K562 (cell line): ENCODE measurements at regions not wholly inside any gene's neighbourhood (a gene's known extent, or its start where the extent isn't known, plus 50 kb on each side); places are given as distances from the start of the nearest gene placed in this dataset.

Experiments used
- ATF6 ChIP-seq: sonication (generic); formaldehyde crosslinking; IDR thresholded peaks from 2 replicates; pipeline ENCODE4 v1.4.0; 2020; ENCODE audit warnings: mild to moderate bottlenecking, missing genetic modification reagents
- CBX3 ChIP-seq, 2 experiments: IDR thresholded peaks; 1 replicate in 1 of 2; 2 replicates in 1 of 2; pipeline ENCODE4 v1.6.1; 2012; ENCODE audit warnings: inconsistent platforms in 2 of 2, low read length in 2 of 2, borderline replicate concordance in 1 of 2, control low read depth in 1 of 2
- CXXC5 ChIP-seq: fragments of 250-450 bp; sonication (Bioruptor Pico); IDR thresholded peaks from 2 replicates; pipeline ENCODE4 v1.8.0; 2022; ENCODE audit warnings: inconsistent platforms, mild to moderate bottlenecking, moderate library complexity
- DMBX1 ChIP-seq: fragments of 250-450 bp; sonication (Bioruptor Pico); IDR thresholded peaks from 2 replicates; pipeline ENCODE4 v1.8.0; 2022; ENCODE audit warnings: inconsistent platforms, mild to moderate bottlenecking, moderate library complexity, borderline replicate concordance
- ESRRB ChIP-seq: fragments of 250-450 bp; sonication (Bioruptor Pico); IDR thresholded peaks from 2 replicates; pipeline ENCODE4 v1.5.0; 2020; ENCODE audit warnings: mild to moderate bottlenecking, moderate library complexity, borderline replicate concordance
- FIP1L1 ChIP-seq: fragments of 200-400 bp; formaldehyde crosslinking; IDR thresholded peaks from 2 replicates; pipeline ENCODE4 v1.6.1; 2018; ENCODE audit warnings: mild to moderate bottlenecking, low read depth, low read length; ENCODE audit not compliant: poor library complexity, severe bottlenecking
- GABPA ChIP-seq: fragments of 200-800 bp; sonication (Bioruptor generic); conservative IDR thresholded peaks from 2 replicates; pipeline ENCODE4 v1.6.1; 2016; ENCODE audit warnings: low read depth, missing genetic modification characterization, missing compliant biosample characterization
- GATA2 ChIP-seq: sonication (generic); formaldehyde crosslinking; IDR thresholded peaks from 2 replicates; pipeline ENCODE4 v1.4.0; 2020; ENCODE audit warnings: mild to moderate bottlenecking, missing genetic modification reagents
- HEY1 ChIP-seq: fragments of 250-450 bp; sonication (Bioruptor Pico); IDR thresholded peaks from 2 replicates; pipeline ENCODE4 v1.5.0; 2020; ENCODE audit warnings: mild to moderate bottlenecking, moderate library complexity, borderline replicate concordance
- HMBOX1 ChIP-seq: sonication (generic); IDR thresholded peaks from 2 replicates; pipeline ENCODE4 v1.6.1; 2016
- KAT7 ChIP-seq: sonication (generic); formaldehyde crosslinking; IDR thresholded peaks from 2 replicates; pipeline ENCODE4 v1.8.0; 2022; ENCODE audit warnings: missing genetic modification reagents, mild to moderate bottlenecking, borderline replicate concordance
- KHSRP ChIP-seq: fragments of 450-650 bp; IDR thresholded peaks from 2 replicates; pipeline ENCODE4 v1.6.1; 2017
- MAFK ChIP-seq: IDR thresholded peaks from 2 replicates; pipeline ENCODE4 v1.6.1; 2011; ENCODE audit warnings: low read length, improper control_type of control experiment
- MAZ ChIP-seq, 2 experiments: fragments of 450-650 bp in 1 of 2; sonication (generic) in 1 of 2; formaldehyde crosslinking; IDR thresholded peaks in 1 of 2; conservative IDR thresholded peaks in 1 of 2; 2 replicates each; pipeline versions ENCODE4 v1.4.0 to v1.5.0; 2020; ENCODE audit warnings: mild to moderate bottlenecking in 1 of 2, missing genetic modification reagents in 1 of 2
- NFE2 ChIP-seq: IDR thresholded peaks from 2 replicates; pipeline ENCODE4 v1.6.1; 2014; ENCODE audit warnings: antibody characterized with exemption, low read depth
- NFXL1 ChIP-seq: fragments of 450-650 bp; formaldehyde crosslinking; IDR thresholded peaks from 2 replicates; pipeline ENCODE4 v1.4.0; 2021; ENCODE audit warnings: mild to moderate bottlenecking
- OTX1 ChIP-seq: fragments of 450-650 bp; formaldehyde crosslinking; IDR thresholded peaks from 2 replicates; pipeline ENCODE4 v1.4.0; 2022; ENCODE audit warnings: mild to moderate bottlenecking
- PHB ChIP-seq: fragments of 250-450 bp; sonication (Bioruptor Pico); IDR thresholded peaks from 2 replicates; pipeline ENCODE4 v1.5.0; 2021
- SREBF1 ChIP-seq: fragments of 150-350 bp; IDR thresholded peaks from 2 replicates; pipeline ENCODE4 v1.6.1; 2014; ENCODE audit warnings: antibody characterized with exemption, low read depth, low read length, borderline replicate concordance
- TEAD4 ChIP-seq, 2 experiments: sonication (generic) in 1 of 2; formaldehyde crosslinking in 1 of 2; IDR thresholded peaks; 2 replicates each; pipeline versions ENCODE4 v1.6.1 to v1.8.0; 2012 to 2022; ENCODE audit warnings: borderline replicate concordance in 1 of 2, inconsistent platforms in 1 of 2, low read length in 1 of 2, mild to moderate bottlenecking in 1 of 2, missing genetic modification reagents in 1 of 2
- ZNF12 ChIP-seq: sonication (generic); formaldehyde crosslinking; IDR thresholded peaks from 2 replicates; pipeline ENCODE4 v1.4.0; 2020; ENCODE audit warnings: mild to moderate bottlenecking, missing genetic modification reagents
- ZNF239 ChIP-seq: fragments of 250-450 bp; sonication (Bioruptor Pico); IDR thresholded peaks from 2 replicates; pipeline ENCODE4 v1.4.0; 2020; ENCODE audit warnings: mild to moderate bottlenecking
- ZNF384 ChIP-seq: IDR thresholded peaks from 2 replicates; pipeline ENCODE4 v1.6.1; 2012; ENCODE audit warnings: low read depth, low read length, improper control_type of control experiment
- ZSCAN32 ChIP-seq: fragments of 450-650 bp; formaldehyde crosslinking; IDR thresholded peaks from 2 replicates; pipeline ENCODE4 v1.4.0; 2020; ENCODE audit warnings: mild to moderate bottlenecking, moderate library complexity
- TF ChIP-seq, protein P1 (sequence below): sonication (generic); formaldehyde crosslinking; IDR thresholded peaks from 2 replicates; pipeline ENCODE4 v1.8.1; 2023; ENCODE audit warnings: mild to moderate bottlenecking, missing genetic modification reagents

DNA sequence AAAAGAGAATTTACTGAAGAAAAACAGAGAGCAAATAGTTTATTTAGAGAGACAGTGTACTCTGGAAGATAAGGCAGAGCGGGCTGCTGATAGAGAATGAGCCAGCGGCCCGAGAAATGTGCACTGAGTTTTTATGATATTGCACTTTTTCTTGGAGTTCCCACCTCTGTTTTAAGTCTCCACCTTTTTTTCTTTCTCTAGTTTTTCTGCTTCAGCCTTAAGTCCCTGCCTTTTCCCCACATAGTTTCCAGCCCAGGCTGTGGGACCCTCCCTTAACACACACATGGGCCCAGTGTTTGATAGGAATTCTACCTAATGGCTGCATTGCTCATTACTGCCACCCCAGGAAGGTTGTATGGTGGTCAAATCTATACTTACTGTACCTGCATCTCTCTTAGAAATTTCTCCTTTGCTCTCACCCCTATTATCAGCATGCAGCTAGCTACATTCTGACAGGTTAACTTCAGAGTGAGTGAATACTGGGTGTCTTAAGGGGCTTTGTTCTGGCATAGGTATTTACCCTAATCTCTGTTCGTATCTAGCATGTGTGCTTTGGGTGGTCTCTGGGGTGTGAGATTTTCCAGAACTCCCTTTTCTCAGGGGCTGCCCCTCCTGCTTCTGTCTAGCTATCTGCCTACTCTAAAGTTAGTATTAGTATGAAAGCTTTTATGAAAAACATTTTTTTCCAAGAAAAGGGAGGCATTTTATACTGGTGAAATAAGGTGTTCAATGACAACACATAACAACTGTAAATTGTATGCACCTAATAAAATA, 127.3 kb upstream of the TOP3B start (continued):
- TF ChIP-seq CBX3 (IDR thresholded peaks at IDR 0.05; ENCODE audit: borderline replicate concordance in 1 of 2, low read length in 2 of 2) (0 out of 3 replicates have a peak, but pooled peaks of 1 of the 2 experiments have one; percentile 31), ESRRB (CRISPR knock-in tag) (0 out of 2 replicates have a peak, but pooled peaks have one; percentile 78), ZNF239 (CRISPR knock-in tag) (peak; percentile 14; the same call in 1 of the 2 replicates), DMBX1 (CRISPR knock-in tag) (peak; percentile 80; the same call in 1 of the 2 replicates), FIP1L1 (no peak), NFXL1 (no peak), OTX1 (CRISPR knock-in tag) (0 out of 2 replicates have a peak, but pooled peaks have one; percentile 36), PHB (no peak), HEY1 (CRISPR knock-in tag) (peak; percentile 78; the same call in 1 of the 2 replicates), ATF6 (peak; percentile 94), MAZ (CRISPR knock-in tag; conservative IDR thresholded peaks at IDR 0.05 in 1 of 2, IDR thresholded peaks at IDR 0.05 in 1 of 2) (peak; percentile 46 to 59; a peak in 3 of 4 replicates), KHSRP (no peak), GATA2 (CRISPR knock-in tag) (peak; percentile 76), KAT7 (peak; percentile 59; the same call in 1 of the 2 replicates), NFE2 (peak; percentile 40; the same call in 1 of the 2 replicates), GABPA (no peak), MAFK (no peak), ZNF384 (no peak), ZNF12 (CRISPR knock-in tag) (peak; percentile 44; the same call in 1 of the 2 replicates), HMBOX1 (0 out of 2 replicates have a peak, but pooled peaks have one; percentile 19), SREBF1 (no peak), TEAD4 (IDR thresholded peaks at IDR 0.05; ENCODE audit: low read length) (peak; percentile 32; the same call in 1 of the 2 replicates), TEAD4 (CRISPR knock-in tag; IDR thresholded peaks at IDR 0.05; ENCODE audit: borderline replicate concordance) (no peak), CXXC5 (CRISPR knock-in tag) (peak; percentile 53; the same call in 1 of the 2 replicates), ZSCAN32 (CRISPR knock-in tag) (0 out of 2 replicates have a peak, but pooled peaks have one; percentile 16)
- TF ChIP-seq, protein P1, sequence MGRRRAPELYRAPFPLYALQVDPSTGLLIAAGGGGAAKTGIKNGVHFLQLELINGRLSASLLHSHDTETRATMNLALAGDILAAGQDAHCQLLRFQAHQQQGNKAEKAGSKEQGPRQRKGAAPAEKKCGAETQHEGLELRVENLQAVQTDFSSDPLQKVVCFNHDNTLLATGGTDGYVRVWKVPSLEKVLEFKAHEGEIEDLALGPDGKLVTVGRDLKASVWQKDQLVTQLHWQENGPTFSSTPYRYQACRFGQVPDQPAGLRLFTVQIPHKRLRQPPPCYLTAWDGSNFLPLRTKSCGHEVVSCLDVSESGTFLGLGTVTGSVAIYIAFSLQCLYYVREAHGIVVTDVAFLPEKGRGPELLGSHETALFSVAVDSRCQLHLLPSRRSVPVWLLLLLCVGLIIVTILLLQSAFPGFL (CRISPR knock-in tag) = peak; percentile 85; the same call in 1 of the 2 replicates
